NOMO-1 treated with DMSO at 0.1 percent for 48 hours (cell line): ENCODE measurements at regions not wholly inside any gene's neighbourhood (a gene's known extent, or its start where the extent isn't known, plus 50 kb on each side); places are given as distances from the start of the nearest gene placed in this dataset.

Source experiments
- DNase-seq: peaks from one replicate; lab custom pipeline; 2025; ENCODE audit not compliant: unreplicated experiment; lab: John Stamatoyannopoulos, UW

DNA sequence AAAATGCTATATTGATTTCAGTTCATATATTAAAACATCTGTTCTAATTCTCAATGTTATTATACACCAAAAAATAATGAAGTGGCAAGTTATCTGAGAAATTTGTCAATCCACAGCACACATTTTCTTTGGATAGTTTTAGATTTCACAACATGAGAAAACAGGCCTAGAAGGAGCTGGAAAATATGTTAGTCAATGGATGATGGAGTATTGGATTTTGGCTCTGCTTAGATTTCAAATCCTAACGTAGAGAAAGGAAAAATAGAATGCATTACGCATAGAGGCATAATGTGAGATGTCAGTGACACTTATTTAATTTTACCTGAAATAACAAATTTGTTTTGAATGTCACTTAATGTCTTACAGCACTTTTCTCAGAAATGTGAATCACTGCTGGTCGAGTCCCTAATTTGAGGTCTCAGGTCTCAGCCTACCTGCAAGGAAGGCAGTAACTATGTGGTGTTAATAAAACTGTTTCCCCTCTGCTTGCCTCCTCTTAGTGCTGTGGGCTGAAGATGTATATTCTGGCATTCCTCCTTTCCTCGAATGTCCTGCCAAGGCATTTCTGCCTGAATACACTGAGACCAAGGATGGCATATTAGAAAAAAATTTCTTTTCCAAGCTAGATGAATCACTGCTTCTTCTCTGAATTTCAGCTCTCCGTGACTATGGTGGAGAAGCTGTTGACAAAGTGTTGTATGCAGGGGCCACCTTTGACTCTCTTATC lies 232.4 kb downstream of the POSTN start:
- DNase-seq: no peak

DNA sequence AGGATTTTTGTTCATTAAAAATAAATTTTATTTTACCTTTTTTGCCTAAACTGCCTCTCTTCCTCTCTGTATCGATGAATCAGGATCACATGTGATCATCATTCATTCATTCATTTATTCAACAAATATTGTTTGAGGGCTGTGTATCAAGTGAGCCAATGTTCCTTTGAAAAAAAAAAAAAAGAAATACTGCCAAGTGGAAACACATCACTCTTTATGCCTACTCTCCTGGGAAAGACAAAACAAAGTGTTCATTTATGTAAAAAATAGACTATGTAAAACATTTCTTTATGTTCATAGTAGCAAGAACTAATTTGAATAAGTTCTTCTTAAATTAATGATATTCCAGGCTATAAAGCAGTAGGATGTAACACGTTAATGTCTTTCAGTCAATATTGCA lies 233.1 kb downstream of the POSTN start:
- DNase-seq: no peak

DNA sequence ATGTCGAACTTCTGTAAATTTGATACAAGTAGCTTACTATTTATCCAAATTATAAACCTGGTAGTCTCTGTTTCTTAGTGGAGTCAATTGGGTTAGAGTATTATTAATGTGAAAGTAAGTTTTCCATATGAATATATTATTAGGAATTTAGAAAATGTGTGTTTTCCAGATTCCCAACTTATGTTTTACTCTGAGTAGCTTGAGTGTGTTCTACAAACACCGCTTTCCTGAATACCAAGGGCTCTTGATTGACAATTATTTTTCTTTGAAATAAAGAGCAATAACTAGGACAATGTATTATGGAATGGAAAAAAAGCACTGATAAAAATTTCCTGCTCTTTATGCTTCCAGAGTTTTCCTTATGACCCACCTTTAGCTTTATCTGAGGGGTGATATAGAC lies 233.6 kb downstream of the POSTN start:
- DNase-seq: no peak

DNA sequence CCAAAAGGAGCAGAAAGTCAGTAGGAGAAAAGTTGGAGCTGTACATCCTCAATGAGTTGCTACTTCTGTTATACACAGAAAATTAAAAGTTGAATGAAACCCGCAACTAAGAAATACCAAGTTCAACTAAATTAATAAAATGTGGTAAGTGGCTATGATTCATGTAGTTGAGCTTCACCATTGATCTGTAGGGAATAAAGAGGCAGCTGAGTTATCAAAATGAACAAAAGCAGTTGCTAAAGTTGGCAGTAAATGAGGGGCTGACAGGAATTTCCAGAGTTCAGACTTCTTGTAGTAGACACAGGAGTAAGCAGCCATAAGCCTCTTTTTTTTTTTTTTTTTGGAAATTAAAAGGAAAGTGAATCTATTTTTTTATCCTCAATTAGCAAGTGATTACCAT lies 234.6 kb downstream of the POSTN start:
- DNase-seq: no peak

DNA sequence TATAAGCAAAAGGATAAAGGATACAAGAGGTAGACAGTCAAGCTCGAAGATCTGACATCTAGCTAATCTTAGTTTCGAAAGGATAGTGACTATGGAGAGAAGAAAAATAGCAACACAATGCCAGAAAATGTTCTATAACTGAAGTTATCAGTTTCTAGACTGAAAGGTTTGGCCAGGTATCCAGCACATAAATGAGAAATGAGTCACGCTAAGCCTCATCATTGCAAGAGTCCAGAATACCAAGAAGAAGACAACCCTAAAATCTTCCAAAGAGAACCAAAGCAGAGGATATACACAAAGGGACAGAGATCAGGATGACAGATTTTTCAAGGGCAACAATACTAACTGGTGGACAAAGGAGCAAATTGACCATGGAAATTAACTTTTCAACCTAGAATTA lies 237.0 kb downstream of the POSTN start:
- no peak for DNase-seq

DNA sequence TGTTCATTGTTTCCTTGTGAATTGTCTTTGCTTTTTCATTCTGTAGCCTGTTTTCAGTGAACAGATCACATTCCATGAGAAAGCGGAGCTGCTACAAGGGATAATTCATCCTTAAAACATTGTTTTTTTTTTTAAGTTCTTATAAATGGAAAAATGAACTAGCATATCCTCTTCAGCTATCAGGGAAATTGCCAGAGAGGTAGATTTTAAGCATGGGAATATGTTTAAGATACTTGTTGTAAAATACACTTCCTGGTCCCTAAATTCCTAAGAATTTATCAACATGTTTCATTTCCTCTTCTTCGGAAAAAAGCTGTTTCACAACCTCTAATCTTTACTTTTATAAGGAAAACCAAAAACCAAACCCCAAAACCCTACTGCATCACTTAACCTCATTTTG lies 238.0 kb downstream of the POSTN start:
- no peak for DNase-seq

DNA sequence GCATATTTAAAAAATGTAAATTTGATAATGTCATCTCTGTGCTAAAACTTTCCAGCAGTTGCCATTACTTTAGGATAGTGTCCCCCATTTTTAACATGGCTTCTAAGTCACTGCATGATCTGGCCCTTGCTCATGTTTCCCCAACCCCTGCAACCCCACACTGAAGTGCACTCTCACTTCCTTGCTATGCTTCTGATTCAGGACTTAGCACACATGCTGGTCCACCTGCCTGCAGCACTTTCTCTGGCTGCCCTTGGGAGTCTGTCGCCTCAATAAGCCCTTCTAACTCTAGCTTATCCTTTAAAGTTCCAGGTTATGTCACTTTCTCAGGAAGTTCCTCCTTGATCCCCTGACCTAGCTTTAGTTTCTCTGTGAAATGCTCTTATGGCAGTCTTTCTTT lies 241.0 kb downstream of the POSTN start:
- no peak for DNase-seq

DNA sequence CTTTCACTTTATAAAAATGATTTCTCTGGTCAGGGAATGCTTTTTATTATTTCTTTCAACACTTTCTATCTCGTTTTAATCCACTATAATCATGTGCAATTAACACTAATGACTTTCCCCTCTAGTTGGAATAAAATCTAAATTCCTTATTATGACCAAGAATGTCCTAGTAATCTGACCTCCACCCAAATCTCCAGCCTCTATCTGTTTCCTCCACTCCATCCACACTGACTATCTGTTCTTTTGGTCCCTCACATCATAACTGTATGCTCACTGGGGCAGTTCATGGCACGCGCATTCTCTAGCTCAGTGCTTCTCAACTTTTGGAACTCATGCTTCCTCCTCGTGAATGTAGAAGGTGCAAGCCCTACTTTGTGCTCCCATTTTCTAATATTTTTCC lies 244.7 kb downstream of the POSTN start:
- DNase-seq: no peak

DNA sequence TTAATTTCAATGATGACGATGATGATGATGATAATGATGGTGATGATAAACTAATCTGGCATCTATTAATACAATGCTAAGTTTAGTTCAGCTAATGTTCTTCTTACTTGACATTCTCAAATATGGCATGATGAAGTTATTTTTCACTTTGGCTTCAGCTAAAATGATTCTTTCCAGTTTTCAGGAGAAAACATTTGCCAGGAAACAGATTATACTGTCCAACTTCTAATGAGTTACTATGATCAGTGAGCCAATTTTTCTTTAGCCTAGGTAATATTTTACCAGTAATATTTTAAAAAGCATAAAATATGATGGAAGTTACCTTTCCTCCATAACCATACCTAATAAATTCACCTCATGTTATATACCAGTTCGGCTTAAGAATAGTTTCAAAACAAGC lies 245.7 kb upstream of the CSNK1A1L start:
- no peak for DNase-seq

DNA sequence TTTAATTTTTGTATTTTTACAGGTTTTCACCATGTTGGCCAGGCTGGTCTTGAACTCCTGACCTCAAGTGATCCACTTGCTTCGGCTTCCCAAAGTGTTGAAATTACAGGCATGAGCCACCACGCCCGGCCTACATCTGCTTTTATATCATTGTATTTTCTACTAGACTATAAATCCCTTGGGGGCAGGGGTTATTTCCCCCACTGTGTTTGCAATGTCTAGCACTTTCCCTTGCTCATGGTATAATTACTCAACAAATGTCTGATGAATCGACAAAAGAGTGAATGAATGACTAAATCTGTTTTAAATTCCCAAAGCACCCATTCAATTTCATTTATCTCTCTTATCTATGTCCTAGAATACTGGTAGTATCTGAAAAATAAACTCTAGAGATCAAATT lies 244.5 kb upstream of the CSNK1A1L start:
- no peak for DNase-seq

DNA sequence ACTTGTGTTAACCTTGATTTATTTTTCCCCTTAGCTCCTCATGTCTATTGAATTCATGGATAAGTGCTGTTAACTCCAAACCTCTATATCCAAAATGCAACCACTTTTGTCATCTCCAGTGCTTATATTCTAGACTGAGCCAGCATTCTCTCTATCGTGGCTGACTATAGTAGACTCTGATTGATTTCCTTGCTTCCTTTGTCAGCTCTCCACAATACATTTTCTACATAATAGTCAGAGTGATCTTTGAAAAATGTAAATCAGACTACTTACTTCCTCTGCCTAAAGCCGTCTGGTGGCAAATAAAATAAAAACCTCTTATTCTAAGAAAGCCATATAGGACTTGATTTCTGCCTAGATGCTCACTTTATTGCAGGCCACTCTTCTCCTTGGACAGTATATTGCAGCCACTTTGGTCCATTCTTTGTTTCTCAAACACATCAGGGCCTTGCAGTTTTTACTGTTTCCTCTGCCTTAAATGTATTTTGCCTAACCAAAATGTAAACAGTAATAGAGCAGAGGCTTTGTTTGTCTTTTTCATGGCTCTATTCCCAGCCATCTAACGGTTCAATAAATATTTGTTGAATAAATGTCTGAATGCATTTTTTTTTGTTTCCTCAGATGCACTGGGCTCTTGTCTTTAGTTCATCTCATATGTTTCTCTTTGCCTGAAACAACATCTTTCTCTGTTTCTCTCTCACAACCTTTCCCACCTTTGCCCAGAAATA lies 243.6 kb upstream of the CSNK1A1L start:
- DNase-seq: no peak

DNA sequence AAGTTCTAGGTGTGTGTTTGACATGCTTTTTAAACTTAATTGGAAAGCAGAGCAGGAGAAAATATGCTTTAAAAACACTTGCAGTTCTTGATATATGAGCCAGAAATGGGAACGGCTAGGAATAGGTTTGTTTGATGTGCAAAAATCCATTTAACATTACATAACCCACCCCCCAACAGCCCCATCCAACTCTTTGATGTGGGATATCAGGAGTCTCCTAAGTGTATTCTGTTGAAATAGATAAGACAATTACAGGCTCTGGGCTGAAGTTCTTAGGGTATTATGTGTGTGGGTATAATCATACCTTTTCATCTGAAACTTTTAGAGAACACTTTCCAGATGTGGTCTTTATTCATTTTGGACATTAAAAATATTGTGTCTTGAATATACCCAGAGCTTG lies 240.4 kb upstream of the CSNK1A1L start:
- no peak for DNase-seq

DNA sequence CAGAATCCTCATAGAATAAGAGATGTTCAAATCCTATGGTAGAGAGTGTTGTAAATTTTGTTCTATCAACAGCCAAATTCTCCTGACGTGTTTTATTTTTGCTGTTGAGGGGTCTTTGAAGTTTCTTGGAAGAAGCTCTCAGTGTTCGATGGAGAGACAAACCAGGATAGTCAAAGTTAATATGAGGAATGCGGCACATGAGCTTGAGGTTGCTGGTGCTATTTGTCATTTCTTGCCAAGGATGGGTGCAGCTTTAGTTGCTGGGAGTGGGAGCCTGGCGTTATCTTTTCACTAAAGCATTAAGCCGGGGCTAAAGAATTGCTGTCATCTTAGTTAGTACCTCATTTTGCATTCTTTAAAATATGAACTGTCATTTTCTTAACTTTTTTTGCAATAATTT lies 239.9 kb upstream of the CSNK1A1L start:
- DNase-seq: no peak

DNA sequence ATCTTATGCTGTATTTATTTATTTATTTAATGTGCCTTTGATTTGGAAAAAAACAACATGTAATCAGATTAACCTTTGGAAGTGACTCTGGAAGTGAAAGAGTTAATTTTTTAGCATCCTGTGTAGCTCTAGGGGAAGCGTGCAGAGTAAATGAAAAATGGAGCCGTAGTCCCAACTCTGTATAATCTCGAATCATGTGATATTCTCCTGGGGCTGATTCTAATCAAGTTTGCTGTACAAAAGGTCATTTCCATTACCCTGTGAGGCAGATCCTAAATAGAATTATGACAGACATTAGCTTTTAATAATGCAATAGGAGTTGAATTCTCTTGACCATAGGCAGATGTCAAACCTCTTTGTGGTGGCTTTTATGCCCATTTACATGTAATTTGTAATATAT lies 238.6 kb upstream of the CSNK1A1L start:
- DNase-seq: no peak

DNA sequence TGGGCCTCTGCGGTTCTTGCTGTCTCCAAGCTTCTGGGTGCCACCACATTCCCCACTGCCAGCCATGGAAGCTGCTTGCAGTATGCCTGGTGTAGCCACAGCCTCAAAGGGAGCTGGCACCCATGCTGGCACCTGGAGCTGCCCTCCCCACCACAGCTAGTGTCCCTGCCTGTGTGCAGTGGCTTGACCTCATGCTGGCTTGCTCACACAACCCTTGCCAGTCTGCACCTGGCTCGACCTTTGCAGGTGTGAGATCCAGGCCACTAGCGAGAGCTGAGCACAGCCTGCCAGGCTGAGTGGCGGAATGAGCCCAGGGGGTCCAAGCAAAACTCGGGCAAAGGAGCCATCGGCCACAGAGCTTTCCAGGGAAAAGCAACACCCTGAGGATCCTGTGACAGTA lies 236.7 kb upstream of the CSNK1A1L start:
- DNase-seq: no peak

DNA sequence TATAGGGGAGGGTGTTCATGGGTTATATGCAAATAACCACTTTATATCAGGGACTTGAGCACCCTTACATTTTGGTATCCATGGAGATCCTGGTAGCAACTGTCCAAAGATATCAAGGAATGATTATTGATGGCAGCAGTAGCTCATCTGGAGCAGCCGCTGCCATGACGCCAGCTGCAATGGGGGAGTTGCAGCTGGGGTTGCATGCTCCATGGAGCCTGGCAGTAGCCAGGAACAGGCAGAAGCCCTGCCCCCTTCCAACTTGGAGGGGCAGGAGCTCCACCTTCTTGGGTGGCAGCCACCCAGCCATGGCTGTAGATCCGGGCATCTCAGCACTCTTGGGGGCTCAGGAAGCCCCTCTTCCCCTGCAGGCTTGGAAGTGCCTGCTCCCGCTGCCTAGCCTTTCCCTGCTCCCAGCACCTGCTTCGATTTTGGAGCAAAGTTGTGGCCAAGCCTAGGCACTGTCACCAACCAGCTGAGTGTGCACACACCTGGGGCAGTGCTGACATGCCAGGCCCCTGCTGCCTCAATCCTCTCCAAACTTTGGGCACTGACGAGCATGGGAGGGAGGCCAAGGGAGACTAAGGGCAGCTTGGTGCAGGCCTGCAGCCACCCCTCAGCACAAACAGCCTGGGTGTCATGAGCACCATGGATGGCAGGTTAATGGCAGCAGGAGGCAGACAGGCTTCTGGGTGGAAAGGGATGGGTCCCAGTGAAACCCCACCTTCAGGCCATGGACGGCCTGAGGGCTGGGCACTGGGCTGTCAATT lies 235.6 kb upstream of the CSNK1A1L start:
- DNase-seq: no peak

DNA sequence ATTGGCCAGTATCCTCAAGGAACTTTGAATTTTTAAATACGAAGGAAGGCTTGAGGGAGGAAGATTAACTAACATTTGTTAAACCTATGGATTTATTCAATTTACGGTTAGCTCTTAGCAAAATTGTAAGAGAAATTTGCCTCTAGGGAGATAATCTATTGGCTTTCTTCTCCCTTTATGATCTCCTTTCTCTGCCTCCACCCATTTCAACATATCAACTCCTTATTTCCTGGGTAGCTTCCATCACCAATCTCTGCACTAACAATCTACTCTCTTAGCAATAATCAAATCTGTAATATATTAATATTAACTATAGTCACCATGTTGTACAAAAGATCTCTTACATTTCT lies 233.9 kb upstream of the CSNK1A1L start:
- DNase-seq: no peak

DNA sequence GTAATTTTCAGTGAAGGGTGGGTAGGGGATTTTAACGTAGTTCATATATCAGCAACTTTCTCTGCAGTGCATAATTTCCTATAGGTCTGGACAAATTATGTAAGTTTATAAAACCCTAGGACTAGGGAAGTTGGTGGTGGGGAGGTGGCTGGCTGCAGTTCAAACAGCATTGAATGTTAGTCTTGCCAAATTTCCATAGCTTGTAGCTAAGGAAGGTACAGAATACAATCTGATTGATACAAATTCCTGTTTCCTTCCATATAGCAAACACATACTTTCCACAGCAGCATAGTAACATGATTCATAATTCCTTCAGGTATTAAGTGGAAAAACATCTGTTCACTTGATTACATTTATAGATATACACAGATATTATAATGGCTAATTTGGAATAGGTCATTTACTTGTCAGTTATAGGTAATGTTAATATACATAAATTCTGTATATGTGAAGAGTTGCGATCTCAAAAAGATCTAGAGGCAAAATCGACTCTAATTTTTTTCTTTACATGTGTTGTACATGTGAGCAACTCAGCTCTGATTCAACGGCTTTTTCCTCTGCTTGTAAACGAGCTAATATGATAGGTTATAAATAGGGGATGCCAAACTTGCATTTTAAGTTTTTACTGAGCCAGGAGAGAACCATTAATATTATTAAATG lies 233.4 kb upstream of the CSNK1A1L start:
- no peak for DNase-seq

DNA sequence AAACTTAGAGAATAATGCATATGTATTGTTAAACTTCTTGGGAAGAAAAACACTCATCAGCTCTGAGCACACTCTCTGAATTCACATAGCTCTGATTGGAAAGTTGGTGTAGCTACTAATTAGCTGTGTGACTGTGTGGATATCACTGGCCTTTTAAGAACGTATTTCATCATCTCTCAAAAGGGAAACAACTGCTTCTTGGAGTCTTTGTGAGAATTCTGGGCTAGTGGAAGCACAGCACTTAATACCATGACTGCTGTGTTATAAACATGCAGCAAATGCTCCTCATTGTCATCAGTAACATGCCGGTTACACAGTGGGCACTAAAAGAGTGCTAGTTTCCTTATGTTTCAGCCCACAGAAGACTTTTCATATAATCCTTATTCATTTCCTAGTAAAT lies 220.9 kb upstream of the CSNK1A1L start:
- DNase-seq: no peak

DNA sequence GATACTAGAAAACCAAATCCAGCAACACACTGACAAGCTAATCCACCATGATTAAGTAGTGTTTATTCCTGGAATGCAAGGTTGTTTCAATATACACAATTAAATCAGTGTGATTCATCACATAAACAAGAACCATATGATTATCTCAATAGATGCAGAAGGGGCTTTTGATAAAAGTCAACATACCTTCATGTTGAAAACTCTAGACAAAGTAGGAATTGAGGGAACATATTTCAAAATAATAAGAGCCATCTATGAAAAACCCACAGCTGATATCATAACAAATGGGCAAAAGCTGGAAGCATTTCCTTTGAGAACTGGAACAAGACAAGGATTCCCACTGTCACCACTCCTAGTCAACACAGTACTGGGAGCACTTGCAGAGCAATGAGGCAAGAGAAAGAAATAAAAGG lies 213.6 kb upstream of the CSNK1A1L start:
- DNase-seq: no peak

DNA sequence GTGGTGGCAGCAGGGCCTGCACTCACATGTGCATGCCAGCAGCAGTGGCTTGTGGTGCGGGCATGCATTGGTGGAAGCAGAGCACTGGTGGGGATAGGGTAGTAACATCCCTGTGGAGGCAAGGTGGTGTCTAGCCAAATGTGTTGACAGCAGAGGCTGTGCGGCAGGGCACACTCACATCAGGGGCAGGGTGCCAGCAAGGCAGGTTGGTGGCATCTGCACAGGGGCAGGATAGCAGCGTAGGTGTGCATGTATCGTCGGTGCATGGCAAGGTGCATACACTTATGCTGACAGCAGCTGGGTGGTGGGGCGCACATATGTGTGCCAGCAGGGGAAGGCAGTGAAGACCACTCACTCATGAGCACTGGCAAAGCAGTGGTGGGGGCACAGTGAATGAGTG lies 211.5 kb upstream of the CSNK1A1L start:
- DNase-seq: no peak

DNA sequence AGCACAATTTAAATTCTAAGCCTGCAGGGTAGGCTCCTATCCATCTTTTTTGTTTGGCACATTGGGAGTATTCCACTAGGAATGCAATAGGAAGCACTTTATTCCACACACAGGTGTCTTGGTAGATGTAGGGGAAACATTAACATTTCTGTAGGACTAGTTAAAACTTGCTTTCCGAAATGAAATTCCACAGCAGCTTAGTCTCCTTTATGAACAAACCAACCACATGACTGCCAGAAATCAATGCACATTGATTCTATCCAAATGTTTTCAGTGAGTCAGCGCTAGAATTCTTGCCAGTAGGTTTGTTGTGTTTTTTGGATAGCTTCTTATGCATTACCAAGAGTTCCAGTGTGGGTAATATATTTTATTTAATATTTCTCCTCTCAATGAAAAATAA lies 207.9 kb upstream of the CSNK1A1L start:
- no peak for DNase-seq
